Hepatic stellate cell (primary cell): ENCODE measurements at regions not wholly inside any gene's neighbourhood (a gene's known extent, or its start where the extent isn't known, plus 50 kb on each side); places are given as distances from the start of the nearest gene placed in this dataset.

Experiments used
- DNase-seq: peaks from one replicate; pipeline ENCODE4 v3.0.0; 2011; ENCODE audit warnings: low spot score

DNA sequence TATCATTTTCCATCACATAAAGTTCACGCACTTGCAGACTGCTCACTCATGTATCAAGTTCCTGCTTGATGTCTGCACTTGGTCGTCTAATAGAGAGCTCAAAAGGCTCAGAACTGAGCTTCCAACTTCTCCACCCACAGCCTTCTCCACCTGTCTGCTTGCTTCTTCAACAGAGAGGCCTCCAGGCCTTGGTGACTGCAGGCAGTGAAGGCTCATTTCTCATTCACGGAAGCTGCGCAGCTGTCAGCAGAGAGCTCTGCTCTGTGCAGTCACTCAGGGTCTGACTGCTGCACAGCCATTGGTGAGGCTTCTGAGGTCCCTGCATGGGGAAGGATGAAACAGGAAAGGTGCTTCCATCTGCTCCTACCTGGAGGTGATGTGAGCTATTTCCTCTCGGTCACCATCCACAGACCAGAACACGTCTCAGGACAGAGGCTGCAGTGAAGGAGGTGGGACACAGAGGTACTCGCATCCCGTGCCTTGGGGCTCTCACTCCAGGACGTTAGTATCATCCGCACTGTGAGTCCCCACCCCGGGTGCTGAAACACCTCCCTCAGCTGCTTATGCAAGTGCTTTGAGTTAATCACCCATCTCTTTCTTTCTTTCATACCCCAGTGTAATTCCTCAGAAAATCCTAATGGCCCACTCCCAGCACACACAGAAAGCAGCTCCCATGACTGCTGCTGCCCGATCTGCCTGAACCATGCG, 126.2 kb downstream of the TMEM18 start:
- no peak for DNase-seq

DNA sequence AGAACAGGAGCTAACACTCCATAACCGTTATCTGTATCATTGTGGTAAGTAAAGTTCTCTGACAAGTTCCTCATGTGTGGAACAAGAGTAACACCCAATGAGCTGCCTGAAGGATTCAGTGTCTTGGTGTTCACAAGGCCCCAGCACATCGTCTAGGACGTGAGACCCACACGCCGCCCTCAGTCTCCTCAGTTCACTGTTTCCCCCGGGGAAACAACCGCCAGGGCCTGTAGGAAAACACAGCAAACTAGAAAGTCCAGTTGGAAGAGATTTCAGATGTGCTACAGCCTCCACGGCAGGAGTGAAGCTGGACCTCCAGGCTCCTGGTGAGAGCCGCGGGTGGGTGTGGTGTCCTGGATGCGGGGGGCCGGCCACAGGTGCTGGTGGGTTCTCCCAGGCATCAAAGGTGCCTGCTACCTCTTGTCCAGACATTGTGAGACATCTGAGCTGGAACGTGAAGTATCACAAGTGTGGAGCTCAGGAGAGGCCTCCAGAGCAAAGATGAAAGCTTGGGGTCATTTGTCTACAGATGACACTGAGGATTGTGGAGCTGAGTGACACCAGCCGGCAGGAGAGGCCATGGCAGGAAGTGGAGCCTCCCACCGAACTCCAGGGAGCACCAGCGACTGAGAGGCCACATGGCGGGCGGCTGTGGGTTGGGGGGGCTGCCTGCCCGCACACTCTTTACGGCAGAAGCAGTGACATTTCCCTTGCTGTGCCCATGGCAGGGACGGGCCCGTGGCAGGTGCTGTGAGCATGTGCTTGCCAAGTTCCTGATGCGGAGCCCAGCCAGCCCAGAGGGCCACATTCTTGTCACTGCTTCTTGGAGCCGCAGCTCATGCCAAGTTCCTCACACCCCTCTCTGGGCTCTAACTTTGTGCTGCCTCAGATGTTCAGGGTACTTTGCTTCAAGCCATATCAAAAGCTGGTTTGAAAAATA, 131.2 kb downstream of the TMEM18 start:
- DNase-seq: no peak

DNA sequence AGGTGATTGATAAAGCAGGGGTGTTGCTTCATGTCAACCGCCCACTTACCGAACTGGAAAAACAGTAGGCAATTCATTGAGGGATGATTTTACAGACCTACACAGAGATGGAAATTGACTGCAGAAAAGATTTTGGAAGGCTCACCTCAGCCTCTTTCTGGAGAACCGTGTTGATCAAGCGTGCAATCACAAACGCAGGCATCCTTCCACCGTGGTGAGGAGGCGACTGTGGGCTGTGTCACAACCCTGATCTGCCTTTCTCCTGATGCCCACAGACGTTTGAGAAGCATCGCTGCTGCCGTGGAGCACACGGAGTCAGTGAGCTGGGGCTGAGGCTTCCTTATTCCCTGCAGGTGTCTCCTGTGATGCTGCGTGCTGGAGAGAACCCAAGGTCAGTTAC, 132.0 kb downstream of the TMEM18 start:
- DNase-seq: no peak

DNA sequence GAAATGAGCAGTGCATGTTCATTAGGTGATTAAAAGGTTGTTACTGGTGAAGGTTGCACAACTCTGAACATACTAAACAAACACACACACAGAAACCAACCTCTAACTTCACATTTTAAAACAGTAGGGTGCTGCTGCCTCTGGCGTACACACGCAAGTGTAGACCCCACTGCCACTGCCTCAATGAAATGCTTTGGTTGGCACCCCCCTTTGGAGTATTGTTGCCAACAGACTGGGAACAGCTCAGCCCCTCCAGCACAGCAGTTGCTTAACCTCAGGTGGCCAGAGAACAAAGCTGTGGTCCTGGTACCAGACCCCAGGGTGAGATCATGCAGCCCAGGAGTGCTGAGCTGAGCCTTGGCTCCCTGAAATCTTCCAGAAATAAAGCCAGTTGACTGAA, 138.6 kb downstream of the TMEM18 start:
- DNase-seq: no peak

DNA sequence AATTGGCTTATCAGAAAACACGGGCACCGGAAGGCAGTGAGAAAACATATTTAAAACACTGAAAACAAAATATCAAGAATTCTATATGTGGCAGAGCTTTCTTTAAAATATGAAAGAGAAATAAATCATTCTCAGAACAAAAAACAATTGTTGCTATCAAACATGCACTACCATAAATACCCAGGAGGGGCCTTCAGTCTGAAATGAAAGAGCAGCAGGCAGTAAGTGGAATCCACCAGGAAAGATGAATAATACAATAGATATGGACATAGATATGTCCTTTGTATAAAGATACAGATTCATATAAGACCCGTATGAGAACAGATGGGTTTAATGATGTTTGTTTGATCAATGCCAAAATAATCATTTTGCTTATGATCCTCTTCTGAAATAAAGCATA, 142.0 kb downstream of the TMEM18 start:
- no peak for DNase-seq

DNA sequence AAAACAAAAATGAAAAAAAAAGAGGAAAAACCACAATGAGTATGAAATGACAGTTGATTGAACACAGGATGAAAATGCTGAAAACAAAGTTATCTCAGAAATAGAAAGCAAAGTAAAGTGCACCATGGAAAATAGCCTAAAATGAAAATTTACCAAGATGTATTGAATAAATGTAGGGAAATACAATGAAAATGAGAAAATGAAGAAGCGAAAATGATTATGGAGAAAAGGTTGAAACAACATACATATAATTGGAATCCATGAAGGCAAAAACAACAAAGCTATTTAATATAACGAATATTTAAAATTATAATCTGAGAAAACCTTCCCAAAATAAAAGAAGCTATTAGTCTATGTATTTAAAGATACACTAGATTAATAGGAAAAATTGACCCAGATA, 147.4 kb downstream of the TMEM18 start:
- no peak for DNase-seq

DNA sequence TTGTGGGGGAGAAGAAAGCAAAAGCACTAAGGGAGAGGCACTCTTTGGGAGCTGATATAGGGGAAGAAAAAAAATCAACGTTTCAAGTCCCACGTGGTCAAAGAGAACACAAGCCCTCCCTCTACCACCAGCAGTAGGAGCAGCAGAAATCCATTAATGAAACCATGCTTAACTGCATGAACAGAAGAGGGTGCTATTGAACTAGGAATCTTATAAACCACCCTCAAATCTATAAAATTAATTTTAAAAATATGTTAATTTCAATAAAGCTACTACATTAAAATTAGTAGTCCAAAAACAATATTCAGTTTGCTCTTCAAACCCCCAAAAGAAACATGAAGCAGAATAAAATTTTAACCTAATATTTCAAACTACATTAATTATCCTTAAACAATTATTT, 147.8 kb downstream of the TMEM18 start:
- DNase-seq: no peak

DNA sequence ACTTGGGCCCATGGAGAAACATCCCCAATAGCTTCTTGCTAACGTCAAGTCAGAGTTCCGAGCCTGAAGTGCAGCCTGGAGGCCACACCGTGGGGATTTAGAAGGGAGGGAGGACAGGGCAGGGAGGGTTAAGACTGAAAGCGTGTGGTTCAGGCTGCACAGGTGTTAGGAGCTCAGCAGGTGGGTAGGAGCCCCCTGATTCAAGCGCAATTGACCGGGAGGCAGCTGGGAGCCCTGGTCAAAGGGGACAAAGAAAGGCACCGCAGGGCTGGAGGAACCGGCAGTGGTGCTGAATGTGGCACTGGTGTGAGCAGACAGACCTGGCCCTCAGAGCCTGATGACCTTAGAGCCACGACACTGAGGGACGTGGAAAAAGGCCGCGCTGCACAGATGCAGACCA, 149.6 kb downstream of the TMEM18 start:
- DNase-seq: no peak

DNA sequence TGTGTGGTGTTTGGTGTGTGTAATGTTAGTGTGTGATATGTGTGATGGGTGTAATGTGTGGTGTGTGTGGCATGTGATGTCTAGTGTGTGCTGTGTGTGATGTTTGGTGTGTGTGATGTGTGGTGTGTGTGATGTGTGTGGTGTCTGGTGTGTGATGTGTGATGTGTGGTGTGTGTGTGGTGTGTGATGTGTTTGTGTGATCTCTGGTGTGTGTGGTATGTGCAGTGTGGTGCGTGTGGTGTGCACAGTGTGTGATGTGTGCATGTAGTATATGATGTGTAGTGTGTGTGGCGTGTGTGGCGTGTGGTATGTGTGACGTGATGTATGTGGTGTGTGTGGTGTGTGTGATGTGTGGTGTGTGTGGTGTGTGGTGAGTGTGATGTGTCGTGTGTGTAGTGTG, 150.3 kb downstream of the TMEM18 start:
- no peak for DNase-seq

DNA sequence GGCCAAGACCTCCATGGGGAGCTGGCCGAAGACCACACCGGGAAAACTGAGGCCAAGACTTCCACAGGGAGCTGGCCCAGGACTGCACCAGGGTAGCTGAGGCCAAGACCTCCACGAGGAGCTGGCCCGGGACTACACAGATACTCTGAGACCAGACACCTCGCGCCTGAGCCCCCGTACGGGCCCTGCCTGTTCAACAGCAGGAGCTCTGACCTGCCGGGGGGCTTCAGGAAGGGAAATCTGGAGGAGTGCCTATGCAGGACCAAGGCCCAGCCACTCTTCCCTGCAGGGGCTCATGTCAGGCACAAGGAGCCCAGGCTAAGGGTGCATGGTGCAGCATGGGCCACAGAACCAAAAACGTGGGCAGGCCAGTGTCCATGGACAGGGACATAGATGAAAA, 151.6 kb downstream of the TMEM18 start:
- no peak for DNase-seq

DNA sequence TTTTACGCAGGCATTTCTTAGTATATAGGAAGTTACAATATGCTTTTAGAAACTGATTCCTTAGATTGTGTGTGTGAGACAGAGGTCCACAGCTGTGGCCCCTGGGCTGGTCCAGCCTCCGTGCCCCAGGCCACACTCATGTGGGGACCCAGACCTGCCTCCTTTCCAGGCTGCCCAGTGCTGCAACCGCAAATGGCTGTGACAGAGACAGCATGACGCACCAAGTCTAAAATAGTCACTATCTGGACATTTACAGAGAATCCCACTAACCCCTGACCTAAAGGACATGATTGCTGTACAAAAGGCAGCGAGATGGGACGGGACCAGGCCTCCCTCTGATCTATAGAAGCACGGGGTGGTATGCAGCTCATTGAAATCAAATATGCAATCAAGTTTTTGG, 152.2 kb downstream of the TMEM18 start:
- DNase-seq: no peak

DNA sequence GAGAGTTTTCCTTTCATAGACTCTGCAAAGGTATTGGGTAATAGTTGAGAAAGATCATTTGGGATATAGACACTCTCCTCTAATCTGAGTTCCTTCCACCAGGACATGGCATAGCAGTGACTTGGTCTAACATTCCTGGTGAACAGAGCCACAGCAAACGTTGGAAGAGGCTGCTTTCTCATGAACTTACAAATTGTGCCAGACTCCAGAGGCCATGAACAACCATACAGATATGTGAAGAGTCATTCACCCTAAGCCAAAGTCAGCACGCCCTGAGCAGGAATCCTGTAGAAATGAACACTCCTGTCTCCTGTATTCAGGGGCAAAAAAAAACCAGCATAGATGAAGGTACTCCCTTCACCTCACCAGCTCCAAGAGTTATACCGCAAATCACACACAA, 152.8 kb downstream of the TMEM18 start:
- DNase-seq: no peak

DNA sequence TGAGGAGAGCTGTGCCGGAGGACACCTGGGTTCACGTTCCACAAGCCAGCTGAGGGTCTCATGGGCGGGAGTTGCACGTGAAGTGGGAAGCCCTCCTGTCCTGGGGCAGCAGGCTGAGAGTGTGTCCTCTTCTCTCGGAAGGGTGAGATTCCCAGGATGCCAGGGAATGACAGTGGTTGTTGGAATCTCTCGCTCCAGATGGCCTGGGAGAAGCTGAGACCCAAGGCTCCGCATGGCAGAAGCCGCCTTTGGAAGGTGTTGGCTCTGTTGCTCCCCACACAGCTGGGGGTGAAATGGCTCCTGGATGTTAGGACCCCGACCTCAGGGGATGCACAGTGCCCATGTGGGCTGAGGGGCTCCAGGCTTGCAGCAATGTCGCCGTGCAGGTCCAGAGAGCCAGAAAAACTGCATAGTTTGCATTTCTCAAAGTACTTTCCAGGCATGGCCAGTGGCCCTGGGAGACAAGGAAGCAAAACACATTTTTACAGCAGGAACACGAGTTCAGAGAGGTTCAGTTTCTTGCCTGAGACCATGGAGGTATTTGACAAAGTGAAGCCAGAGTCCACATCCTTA, 153.4 kb downstream of the TMEM18 start:
- DNase-seq: no peak

DNA sequence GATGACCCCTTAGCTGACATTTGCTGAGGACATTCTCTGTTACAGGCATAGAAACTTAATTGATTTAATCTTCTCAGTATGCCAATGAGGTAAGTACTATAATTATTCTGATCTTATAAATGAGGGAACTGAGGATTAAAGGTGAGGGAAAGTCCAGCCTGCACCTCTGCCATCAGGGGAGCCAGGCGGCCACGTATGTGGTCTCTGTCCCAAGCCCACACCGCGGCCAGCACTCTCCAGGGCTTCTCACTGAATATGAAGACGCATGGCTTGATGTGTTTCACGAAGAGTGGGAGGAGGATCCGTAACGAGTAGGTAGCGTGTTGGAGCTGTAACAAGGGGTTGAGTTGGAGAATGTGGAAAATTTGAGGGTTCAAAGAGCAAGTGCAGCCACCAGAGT, 154.4 kb downstream of the TMEM18 start:
- DNase-seq: no peak

DNA sequence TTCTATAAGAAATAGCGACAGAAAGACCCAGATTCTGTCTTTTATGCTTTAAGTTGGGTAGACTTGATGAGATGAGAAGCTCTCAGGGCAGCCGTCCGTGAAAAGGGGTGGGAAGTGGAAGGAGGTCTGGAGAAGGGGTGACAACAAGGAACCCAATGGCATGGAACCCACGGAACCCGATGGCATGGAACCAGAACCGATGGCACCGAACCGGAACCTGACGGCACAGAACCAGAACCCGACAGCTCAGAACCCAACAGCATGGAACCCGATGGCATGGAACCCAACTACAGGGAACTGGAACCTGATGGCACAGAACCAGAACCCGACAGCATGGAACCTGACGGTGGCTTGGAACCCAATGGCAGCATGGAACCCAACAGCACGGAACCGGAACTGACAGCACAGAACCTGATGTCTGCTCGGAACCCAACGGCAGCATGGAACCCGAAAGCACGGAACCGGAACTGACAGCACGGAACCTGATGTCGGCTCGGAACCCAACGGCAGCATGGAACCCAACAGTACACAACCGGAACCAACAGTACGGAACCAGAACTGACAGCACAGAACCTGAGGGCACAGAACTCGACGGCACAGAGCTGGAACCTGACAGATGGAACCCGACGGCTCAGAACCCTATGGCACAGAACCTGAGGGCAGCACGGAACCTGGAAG, 155.2 kb downstream of the TMEM18 start:
- no peak for DNase-seq

DNA sequence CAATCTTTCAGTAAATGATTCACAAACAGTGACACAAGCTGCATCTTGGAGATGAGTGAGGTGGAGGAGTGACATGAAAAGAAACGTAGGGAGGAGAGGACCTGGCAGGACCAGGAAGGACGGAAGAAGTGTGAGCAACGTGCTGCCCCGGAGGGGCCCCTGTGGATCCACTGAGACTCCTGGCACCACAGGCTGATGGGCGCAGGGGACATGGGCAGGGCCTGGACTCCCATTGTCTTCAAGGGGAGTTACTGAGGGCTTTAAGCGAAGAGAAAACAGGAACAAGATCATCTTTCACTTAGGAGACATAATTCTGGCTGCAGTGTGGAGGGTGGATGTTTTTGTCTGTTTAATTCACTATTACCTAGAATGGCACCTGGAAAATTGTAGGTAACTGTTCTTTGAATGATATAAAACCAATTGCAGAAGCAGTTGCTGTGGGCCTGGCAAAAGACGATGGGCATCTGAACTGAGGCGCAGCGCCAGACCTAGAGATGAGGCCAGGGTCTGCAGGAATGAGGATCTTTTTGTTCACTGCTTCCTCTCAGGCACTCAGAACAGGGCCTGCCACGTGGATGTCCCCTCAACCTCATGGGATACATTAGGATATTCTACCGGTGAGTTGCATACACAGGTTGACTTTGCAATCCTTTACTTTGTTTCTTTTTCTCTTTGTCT, 156.4 kb downstream of the TMEM18 start:
- DNase-seq: no peak

DNA sequence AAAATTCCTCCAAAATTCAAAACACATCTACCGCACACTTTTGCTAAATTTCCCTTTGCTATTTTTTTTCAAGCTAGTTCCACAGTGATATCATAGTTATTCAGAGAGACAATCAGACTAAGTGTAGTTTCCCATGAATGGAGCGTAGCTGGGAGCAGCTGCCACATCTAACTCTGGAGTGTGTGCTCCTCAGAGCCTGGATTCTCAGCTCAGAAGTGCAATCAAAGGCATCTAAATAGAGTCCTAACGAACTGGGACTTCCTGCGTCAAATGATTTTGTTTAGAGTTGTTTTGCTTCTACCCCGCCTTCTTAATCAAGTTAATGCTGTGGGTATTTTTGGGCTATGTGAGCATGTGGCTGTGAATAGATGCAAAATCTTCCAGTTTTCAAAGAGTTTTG, 160.3 kb downstream of the TMEM18 start:
- no peak for DNase-seq

DNA sequence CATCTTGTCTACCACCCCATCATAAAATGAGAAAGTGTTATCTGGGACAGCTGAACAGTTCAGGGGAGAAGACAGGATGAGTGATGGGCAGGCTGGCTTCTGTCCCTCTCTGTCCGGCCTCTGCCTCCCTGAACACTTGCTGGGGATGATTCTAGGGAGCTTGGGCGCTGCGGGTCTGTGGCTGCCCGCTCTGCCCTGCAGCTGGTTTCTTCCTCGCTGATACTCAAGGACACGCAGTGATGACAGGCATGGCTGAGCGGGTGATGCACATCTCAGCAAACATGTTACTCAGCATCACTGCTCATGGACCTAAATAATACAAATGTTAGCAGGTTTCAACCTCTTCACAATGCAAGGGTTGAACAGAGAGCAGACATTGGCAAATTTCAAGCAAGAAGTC, 161.1 kb downstream of the TMEM18 start:
- DNase-seq: no peak

DNA sequence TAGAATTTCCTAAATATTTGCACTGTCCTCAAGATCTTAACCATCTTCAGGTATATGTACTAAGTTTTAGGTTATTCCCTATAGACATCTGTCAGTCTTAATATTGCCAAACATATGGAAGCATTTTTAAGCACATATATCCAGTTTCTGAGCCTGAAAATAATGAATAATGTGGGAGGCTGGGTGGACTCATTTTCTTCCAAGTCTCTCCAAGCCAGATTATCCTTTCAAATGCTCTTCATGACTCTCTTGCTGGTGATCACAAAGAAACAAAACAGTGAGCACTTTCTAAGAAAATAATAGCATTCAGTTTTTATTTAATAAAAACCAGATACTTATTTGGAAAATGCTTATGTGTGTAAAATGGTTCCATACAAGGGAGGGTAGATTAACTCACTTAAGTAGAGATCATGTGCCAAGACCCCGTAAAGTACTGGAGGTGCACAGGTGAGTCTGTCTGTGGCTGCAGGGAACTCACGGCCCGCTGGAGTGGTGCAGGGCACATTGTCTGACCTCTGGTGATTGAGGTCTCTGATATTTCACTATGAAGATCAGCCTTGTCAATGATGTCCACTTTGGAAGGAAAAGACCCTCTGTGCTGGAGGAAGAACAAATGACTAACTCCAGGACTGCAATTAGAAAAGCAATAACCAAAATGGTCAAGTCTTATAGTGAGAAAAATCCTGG, 161.6 kb downstream of the TMEM18 start:
- no peak for DNase-seq

DNA sequence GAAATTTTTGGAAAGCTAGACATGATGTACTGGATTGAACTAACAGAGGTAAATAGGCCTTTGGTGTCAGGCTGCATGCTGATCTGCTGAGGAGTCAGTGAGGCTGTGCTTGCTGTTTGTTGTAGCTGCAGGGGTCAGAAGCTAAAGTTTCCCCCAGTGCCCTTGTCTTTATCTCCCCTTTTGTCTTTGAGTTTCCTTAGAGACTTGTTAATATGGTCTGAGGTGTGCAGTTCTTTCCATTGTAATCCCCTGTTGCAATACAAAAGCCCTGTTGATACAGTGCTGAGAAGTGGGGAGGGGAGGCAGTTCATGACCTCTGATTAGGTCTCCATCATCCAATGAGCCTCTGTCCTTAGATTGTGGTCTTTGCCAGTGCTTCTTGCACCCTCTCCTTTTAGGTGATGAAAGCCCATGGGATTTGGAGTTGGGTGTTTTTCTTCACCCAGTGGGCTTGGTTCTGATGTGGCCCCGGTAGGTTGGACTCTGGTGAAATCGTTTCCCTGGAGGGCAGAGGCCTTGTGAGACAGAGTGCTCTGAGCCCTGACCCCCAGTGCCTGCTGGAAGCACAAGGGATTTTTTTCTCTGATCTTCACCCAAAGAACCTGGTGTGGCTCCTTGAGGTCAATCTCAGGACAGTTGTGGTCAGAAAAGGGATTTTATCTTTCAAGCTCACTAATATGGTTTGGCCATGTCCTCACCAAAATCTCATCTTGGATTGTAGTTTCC, 163.1 kb downstream of the TMEM18 start:
- DNase-seq: no peak

DNA sequence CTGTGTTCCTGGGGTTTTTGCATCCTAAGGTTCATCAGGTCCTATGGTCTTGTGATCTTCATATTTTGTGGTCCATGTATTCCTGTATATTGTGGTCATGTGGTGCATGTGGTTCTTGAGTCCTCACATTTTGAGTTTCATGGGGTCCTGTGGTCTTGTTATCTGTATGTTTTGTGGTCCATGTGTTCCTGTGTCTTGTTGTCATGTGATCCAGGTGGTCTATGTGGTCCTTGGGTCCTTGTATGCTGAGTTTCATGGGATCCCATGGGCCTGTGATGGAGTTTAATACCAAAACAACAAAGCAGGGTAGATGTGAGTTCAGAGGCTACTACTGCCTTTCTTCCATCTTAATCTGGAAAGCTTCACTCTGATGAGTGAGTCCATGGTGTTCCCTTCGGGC, 166.4 kb downstream of the TMEM18 start:
- DNase-seq: no peak
